Psoas muscle (tissue), 7 donors: ENCODE measurements at regions not wholly inside any gene's neighbourhood (a gene's known extent, or its start where the extent isn't known, plus 50 kb on each side); places are given as distances from the start of the nearest gene placed in this dataset.

ENCODE experiments used
- ATAC-seq, 4 donors: fragments of 200-7000 bp; cut with Tn5 transposase; one replicate each; pipeline ENCODE4 v1.9.1; 2020; ENCODE audit warnings: moderate library complexity in 3 of 4, mild to moderate bottlenecking in 2 of 4
- DNase-seq, 2 donors: peaks; one replicate each; pipeline ENCODE4 v3.0.0-alpha.2; 2020
- H3K27ac ChIP-seq: fragments of 200-600 bp; one replicate; pipeline ENCODE4 v1.8.0; 2022
- H3K27me3 ChIP-seq, 3 donors: fragments of 200-600 bp in 1 of 3; one replicate each; pipeline versions ENCODE4 v1.6.1 to v1.8.0; 2013 to 2022; ENCODE audit warnings: low read length in 2 of 3, mild to moderate bottlenecking in 2 of 3, moderate library complexity in 1 of 3; ENCODE audit not compliant: insufficient read depth in 3 of 3
- H3K36me3 ChIP-seq, 2 donors: fragments of 200-600 bp in 1 of 2; one replicate each; pipeline versions ENCODE4 v1.6.1 to v1.8.0; 2013 to 2022; ENCODE audit warnings: low read depth in 1 of 2, mild to moderate bottlenecking in 1 of 2, moderate library complexity in 1 of 2; ENCODE audit not compliant: insufficient read depth in 1 of 2
- H3K4me1 ChIP-seq: fragments of 200-600 bp; one replicate; pipeline ENCODE4 v1.8.0; 2022
- H3K4me3 ChIP-seq: fragments of 200-600 bp; one replicate; pipeline ENCODE4 v1.8.0; 2022; ENCODE audit warnings: mild to moderate bottlenecking
- H3K9me3 ChIP-seq: fragments of 200-600 bp; one replicate; pipeline ENCODE4 v1.8.0; 2022
- WGBS, 3 donors: extraction: QIAGEN DNeasy Blood & Tissue Kit; methylation state at CpG; one replicate each; pipeline versions ENCODE4 v1.1.6 to v1.1.7; 2013; 5-methylcytosine and 5-hydroxymethylcytosine counted together
- intact Hi-C, 2 donors: fragments of 100-400 bp; cut with DNase I; formaldehyde crosslinking; loops; one replicate each; pipeline versions ENCODE4 v1.11.0 to v1.14.2; 2022
- TF ChIP-seq, protein P1 (sequence below): fragments of 200-600 bp; IDR thresholded peaks from one replicate; pipeline ENCODE4 v1.8.0; 2022; ENCODE audit warnings: antibody characterized with exemption
- donor health status: healthy with polysubstance abuse.
- donor health status: DM: no; HTN: no; CAD: no; lungs with moderate emphysema.
- donor health status: Bipolar disorder and iron deficiency.
- donor health status: healthy.
- donor health status: DM: yes; HTN: yes; CAD: no.
- donor health status: DM: no; HTN: no; CAD: no.
- donor health status: DM: yes; HTN: yes; CAD: no.

DNA sequence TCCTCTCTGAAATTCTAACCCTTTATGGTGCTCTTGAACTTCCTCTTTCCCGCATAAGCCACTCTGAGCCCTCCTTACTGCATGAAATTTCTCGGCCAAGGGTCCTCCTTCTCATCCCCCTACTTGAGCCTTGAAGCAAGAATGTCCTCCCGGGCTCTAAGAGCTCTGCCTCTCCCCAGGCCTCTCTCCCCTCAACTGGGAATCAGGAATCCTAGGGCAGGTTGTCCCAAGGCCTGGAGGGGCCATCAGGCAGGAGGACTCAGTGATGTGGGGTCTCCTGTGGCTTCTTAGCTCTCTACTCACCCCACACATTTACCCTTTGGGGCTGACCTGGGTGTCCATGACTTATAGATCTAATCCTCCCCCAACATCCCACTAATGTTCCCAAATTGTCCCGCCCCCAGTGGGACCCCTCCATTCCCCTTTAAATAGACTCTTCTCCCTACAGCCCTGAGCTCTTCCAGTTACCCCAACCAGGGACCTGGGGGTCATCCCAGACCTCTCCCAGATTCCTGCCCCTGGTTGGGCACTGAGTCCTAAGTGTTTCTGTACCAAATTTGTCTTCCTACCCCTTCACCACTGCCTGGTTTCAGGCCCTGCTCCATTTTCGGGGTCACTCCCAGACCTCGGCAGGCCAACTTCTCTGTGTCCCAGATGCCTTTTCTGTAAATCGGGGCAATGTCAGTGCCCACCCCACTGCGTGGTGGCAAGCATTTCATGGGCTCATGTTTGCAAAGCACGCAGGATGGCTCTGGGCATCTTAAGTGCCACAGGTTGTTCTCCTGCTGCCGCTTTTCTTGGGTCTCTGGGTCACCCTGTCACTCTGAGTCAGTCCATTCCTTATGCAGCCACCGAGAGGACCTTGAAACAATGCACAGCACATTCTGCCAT is 171.2 kb downstream of the ASB1 start:
- intact Hi-C loops: loop anchor here (10.0 kb wide), 1 partner anchor 223 kb away; no protein-coding TSS in a partner anchor
- peaks cover 6% of the 10 kb centered on the region for H3K4me1 ChIP-seq
- no peaks in the 10 kb centered on the region for H3K27me3 ChIP-seq
- H3K36me3 ChIP-seq: no peaks in the 10 kb centered on the region
- peak overlapping the region; percentile 44 for H3K27ac ChIP-seq
- no peaks in the 10 kb centered on the region for H3K9me3 ChIP-seq
- WGBS, 3 donors: 86 to 91% (median 87%) methylated on average over 11 of the region's 11 CpGs
- DNase-seq (no peak), ATAC-seq (no peak)
- TF ChIP-seq, protein P1, sequence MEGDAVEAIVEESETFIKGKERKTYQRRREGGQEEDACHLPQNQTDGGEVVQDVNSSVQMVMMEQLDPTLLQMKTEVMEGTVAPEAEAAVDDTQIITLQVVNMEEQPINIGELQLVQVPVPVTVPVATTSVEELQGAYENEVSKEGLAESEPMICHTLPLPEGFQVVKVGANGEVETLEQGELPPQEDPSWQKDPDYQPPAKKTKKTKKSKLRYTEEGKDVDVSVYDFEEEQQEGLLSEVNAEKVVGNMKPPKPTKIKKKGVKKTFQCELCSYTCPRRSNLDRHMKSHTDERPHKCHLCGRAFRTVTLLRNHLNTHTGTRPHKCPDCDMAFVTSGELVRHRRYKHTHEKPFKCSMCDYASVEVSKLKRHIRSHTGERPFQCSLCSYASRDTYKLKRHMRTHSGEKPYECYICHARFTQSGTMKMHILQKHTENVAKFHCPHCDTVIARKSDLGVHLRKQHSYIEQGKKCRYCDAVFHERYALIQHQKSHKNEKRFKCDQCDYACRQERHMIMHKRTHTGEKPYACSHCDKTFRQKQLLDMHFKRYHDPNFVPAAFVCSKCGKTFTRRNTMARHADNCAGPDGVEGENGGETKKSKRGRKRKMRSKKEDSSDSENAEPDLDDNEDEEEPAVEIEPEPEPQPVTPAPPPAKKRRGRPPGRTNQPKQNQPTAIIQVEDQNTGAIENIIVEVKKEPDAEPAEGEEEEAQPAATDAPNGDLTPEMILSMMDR: no peak
- H3K4me3 ChIP-seq: no peak overlapping the region

DNA sequence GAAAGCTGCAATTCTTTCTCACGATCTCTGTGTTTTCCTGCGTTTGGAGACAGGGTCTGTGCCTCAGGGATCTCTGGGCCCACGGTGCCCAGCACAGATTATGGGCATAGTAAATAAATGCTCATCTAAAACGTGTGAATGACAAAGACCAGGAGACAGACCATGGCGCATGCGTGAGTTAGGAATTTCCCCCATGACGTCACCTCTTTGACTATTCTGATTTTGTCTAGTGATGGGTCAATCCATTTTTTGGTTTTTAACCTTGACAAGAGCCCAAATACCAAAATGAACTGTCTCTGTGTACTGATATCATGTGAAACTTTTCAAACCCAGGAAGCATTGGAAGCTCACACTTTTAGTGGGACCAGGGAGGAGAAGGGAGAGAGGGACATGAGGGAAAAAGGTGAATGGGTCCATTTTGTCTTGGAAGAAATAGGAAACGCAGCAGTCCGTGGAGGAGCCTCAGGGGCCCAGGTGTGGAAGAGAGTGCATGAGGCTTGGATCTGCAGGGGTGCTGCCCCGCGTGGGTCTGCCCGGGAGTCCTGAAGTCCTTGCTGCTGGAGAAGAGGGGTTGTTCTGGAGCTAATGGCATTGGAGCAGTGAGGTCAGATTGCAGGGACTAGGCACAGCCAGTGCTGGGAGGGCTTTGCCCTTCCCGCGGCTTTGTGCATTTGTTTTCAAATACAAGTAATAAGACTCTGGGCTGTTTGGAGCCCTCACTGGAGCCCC is 172.2 kb downstream of the ASB1 start:
- Histone ChIP-seq H3K27ac (no peak overlapping the region), H3K4me3 (no peak overlapping the region), H3K36me3 (no peaks in the 10 kb centered on the region), H3K4me1 (peaks cover 6% of the 10 kb centered on the region), H3K9me3 (peaks cover 4% of the 10 kb centered on the region), H3K27me3 (peaks cover 0 to 4% (median 0%) of the 10 kb centered on the region in 3 donors)
- intact Hi-C loops: loop anchor here (10.0 kb wide), 1 partner anchor 224 kb away; no protein-coding TSS in a partner anchor
- no peak for ATAC-seq
- 82 to 90% (median 86%) methylated on average over 14 of the region's 14 CpGs for WGBS, 3 donors
- TF ChIP-seq, protein P1: no peak
- DNase-seq: no peak

DNA sequence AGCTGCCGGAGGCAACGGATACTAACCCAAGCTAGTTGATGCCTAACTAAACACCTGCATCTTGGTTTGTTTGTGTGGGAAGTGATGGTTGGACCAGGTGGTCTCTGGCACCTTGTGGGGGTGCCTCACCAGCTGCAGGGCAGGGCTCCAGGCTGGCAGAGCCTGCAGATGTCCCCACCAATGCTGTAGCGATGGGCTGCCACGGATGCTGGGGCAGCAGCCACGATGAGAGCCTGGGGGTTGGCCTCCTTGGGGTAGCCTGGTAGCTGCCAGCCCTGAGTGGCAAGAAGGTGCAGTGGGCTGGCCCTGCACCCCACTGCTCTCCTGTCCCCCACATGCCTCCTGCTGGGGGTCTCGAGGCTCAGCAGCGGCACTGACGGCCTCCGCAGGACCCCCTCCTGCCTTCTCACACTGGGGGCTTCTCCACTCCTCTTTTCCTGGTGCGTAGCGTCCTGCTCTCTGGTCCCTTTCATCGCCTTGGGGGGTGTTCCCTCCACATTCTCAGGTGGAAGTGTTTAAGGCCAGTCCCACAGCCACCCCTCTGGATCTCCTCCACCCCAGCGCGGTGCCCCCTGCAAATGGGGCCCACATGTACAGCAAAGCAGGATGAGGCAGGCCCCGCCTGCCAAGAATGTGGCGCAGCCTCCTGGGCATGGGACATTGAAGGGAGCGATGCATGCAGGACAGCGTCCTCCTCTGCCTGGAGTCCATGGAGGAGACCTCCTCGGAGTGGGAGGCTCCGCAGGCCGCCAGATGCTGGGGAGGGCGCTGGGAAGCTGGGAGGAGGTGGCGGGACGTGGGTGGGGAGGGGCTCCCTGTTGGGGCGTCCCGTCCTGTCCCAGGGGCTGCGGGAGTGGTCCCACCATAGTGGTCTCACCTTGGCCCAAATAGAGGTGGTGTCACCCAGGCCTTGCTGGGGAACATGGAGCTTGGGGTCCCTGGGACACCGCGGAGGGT is 173.1 kb downstream of the ASB1 start:
- Histone ChIP-seq H3K4me3 (no peak overlapping the region), H3K4me1 (peaks cover 6% of the 10 kb centered on the region), H3K27ac (no peak overlapping the region), H3K36me3 (no peaks in the 10 kb centered on the region), H3K27me3 (peaks cover 0 to 4% (median 0%) of the 10 kb centered on the region in 3 donors), H3K9me3 (peaks cover 7% of the 10 kb centered on the region)
- DNase-seq (no peak), ATAC-seq (no peak)
- TF ChIP-seq, protein P1: no peak
- WGBS, 3 donors: 93 to 95% (median 93%) methylated on average over 29 of the region's 29 CpGs
- intact Hi-C loops: loop anchor here (10.0 kb wide), 1 partner anchor 225 kb away; no protein-coding TSS in a partner anchor
